GM18907 (cell line): ENCODE measurements at regions not wholly inside any gene's neighbourhood (a gene's known extent, or its start where the extent isn't known, plus 50 kb on each side); places are given as distances from the start of the nearest gene placed in this dataset.

Source experiments
- ATAC-seq: cut with Tn5 transposase; IDR thresholded peaks from one replicate; pipeline ENCODE4 v1.9.1; 2021; ENCODE audit warnings: mild to moderate bottlenecking, moderate library complexity; ENCODE audit not compliant: unreplicated experiment

DNA sequence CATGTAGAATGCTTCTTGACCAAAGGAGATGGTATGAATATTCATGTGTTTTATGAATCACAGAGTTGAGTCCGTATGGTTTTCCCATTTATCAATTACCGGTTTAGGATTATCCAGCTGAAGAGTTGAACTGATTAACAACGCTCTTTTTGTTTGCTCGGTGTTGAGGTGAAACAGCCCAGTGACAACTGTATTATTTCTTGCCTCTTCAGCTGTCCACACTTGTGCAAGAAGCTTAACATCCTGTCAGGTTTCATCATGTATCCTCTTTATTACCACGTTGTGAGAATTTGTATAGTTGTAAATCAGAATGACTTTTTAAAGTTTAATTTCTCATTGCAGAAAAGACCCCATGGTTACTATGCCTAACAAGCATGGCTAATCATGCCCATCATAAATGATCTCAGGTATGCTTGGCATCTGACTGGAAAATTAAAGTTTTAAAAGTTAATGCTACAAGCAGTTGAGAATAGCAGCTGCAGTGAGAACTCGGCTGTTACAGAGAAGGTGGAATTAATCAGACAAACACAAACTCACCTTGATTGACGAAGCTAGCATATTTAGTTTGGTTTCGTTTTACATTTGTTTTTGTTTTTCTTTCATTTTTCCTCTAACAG, 563.2 kb upstream of the ADGRL2 start:
- ATAC-seq: no peak

DNA sequence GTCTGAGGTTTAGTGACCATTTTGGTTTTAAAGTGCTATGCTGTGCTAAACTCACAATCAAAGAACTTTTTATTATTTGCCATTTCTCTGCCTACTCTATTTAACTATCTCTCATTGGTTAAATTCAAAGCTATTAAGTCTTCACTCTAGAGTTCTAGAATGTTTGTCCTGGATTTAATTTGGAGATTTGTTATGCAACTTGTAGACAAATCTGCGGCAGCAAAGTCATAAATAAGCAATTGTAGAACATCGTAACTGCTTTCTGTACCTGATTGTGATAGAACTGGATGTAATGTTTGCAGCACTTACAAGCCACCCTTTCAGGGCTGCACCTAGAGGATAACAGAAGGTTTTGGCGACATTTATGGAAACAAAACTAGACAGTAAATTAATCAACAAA, 566.5 kb upstream of the ADGRL2 start:
- ATAC-seq: no peak

DNA sequence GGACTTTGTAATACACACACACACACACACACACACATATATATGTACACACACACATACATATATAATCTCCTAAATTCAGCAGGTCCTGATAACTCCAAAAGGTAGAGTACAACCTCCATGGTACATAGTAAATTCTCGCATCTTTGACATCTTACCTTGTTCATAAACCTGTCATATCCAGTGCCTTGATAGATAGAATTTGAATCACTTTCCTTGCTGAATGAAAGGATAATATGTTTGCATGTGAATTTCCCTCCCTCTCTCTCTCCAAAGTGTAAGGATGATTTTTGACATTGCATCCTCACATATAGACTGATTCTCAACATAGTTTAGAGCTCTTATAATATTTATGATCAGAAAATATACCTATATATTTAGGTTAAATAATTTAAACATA, 567.1 kb upstream of the ADGRL2 start:
- no peak for ATAC-seq

DNA sequence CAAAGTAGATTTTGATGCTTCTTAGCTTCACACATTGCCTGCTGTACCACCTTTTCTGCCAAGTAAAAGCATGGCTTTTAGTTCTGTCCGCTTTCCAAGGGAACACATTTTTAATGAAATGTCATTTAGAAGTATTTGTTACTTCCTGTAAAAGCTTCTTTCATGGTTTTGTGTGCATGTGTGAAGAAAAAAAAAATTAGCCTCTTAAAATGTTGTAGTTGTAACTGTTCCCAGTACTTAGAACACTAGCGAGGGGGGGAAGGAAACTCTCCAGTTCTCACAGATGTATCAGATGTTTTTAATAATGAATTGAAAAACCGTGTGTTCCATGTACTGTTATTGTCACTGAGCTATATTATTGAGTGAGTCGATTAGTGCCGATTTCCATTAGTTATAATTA, 568.3 kb upstream of the ADGRL2 start:
- ATAC-seq: no peak

DNA sequence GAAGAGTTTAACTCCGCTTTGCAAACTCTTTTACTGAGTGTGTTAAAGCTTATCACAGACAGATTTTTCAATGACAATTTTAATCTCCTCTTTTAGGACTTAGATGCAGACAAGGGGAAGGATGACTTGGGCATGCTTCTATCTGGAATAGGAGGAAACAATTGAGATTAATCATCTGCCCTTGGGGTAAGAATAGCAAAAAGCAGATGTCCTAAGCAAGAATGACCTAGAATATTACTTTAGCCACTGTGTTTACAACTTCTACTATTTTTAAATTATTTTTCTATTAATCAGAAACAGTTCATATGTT, 569.0 kb upstream of the ADGRL2 start:
- no peak for ATAC-seq

DNA sequence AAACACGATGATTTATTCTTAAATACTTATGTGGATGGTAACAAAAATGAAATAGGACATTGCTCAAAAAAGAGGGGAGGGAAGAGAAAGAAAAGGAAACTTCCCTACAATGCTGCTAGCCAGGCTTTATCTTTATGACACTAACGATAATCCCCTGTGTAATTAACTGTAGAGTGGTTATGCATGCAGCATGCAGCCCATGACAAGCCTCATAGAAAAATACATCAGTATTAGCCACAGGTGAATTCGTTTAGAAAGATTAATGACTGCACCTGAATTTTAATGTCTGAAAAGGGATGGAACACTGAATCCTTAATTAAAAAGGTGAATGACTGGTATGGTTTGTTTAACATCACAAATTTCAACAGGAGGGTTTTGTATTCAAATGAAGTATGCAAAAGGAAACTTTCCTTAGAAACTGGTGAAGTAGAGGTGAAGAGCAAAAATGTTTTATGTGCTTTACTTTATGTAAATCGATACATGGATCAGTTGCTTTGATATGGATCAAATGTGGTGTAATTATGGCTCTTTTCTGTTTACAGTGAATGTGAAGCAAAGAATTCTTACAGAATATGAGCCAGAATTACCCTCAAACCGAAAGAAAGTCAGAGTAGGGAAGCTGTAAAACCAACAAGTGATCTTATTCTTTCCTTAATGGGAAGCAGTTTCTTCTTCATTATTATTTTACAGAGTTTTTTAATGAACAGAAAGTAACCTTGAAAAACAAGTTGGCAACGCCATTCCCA, 569.6 kb upstream of the ADGRL2 start:
- no peak for ATAC-seq

DNA sequence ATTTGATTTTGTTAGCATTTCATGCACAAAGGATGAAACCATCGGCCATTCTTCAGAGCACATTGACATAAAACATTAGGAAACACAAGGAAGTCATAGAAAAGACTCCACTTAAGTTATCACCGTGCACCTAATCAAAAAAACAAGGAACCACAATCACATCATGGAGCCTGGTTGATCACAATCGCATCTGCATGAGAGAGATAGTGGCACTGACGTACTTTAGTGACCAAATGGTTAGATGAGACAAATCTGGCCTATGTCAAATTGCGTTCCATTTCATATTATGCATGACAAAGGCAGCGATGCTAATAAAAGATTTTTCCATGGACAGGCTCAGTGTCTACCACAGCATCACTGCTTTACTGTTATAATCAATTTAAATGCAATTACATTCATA, 571.8 kb upstream of the ADGRL2 start:
- ATAC-seq: no peak

DNA sequence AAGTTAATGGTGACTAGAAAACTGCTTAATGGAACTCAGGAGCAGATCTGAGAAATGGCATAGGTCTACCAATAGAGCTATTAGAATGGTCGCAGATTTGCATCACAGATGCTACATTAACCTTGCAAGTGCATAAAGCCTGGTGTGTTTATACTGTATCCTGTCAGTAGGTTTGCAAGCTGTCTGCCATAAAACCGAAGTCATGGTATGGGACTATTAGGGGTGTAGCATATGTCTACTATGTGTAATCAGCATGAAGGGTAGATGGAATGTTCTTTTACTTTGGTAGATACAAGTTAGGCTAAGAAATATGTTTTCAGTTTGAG, 574.2 kb upstream of the ADGRL2 start:
- no peak for ATAC-seq

DNA sequence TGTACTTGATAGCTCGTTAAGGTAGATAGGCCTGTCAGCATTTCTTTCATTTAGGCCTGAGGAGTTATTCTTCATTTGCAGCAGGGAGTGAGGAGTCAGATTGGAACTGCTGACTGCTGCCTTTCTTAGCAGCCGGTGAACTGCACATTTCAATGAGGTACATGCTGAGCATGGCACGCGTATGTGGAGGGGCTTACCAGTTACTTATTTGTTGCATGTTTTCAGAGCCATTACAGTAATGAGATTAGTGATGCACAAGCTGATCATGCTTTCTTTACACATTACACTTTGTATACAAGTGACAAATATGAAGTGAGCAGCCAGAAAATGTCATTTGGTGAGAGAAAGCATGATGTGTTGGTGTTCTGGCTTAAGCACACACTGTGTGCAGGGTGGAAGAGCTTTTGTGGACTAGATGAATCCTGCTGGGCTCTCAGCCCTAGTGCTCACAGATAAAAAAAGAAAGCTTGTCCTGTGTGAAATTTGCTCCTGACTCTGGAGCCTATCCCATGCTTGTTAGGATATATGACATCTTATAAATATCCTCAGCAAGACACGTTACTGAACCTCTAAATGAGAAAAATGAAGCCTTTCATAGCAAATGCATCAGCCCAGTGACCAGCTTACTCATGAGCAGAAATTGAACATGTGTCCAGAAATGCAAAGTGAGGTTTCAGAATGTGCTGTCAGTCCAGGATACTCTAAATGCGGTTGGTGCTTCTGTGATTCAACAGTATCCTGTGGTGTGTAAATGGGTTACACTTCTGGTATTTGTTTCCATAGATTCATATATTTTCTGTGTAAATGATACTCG, 574.7 kb upstream of the ADGRL2 start:
- no peak for ATAC-seq

DNA sequence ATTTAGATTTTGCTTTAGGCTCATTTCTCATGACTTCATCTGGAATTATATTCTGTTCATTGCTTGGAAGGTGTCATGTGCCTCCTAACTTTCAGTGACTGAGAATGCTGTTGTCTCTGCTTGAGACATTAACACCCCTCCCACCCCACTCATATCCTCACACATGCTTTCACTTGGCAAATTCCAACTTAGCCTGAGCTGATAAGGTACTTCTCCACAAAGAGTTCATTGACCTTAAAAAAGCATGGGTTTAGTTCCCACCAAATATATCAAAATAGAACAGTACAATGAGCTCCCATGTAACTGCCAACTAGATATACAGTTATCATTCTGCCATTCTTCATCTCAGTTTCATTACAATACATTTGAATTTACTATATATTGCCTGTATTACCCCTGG, 576.5 kb upstream of the ADGRL2 start:
- ATAC-seq: no peak

DNA sequence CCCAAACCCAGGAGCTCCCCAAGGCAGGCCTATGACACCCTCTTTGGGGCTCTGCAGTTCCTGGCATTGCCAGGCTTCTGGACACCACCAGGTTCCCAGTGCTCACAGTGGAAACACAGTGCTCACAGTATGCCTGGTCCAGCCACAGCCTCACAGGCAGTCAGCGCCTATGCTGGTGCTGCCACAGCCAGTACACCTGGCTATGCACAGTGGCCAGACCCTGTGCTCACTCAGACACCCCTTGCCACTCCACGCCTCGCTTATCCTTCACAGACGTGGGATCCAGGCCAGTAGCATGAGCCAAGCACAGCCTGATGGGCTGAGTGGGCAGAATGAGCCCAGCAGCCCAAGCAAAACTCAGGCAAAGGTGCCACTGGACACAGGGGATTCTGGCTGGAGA, 579.2 kb upstream of the ADGRL2 start:
- no peak for ATAC-seq

DNA sequence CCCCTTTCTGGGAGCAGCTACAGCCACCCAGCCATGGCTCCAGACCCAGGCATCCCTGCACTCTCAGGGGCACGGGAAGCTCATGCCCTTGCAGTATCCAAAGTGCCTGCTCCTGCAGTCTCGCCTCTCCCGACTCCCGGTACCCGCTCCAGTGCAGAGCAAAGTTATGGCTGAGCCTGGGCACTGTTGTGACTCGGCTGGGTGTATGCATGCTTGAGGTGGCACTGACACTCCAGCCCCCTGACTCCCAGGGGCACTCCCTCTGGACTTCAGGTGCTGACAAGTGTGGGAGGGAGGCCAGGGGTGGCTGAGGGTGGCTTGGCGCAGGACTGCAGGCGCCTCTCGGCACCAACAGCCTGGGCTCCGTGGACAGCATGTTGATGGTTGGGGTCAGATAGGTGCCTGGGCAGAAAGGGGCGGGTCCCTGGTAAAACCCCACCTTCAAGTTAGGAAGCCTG, 580.1 kb upstream of the ADGRL2 start:
- no peak for ATAC-seq

DNA sequence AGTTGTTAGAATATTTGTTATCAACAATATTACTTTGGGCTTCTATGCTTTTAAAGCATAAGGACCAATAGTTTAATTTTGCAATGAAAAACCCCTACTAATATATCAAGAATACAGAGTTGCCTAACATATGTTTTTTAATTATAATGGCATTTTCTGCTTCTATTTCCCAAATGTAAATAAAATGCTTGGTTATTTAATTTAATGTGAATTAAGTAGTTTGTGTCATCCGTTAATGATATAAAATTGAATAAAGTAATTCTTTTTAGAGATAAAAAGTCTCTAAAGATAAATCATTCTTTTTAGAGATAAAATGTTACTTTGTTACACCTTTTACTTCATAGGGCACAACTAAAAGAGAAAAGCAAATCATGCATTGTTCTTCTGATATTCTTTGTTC, 583.7 kb upstream of the ADGRL2 start:
- ATAC-seq: no peak

DNA sequence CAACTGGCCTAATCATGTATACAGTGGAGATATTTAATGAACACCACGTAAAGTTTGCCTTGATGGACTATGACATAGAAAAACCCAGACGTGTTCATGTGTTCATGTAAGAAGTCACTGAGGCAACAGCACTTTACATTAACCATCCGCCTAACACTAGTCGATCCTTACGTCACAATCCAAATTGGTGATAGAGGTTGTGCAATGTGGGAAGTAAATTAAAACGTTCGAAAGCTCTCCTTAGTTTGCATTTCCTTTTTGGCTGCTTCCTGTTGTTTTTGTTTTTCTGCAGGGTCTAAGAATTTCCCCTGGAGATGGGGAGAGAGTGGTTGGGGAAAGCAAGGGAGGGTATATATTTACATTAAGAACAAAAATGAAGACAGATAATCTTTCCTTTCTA, 587.5 kb upstream of the ADGRL2 start:
- no peak for ATAC-seq

DNA sequence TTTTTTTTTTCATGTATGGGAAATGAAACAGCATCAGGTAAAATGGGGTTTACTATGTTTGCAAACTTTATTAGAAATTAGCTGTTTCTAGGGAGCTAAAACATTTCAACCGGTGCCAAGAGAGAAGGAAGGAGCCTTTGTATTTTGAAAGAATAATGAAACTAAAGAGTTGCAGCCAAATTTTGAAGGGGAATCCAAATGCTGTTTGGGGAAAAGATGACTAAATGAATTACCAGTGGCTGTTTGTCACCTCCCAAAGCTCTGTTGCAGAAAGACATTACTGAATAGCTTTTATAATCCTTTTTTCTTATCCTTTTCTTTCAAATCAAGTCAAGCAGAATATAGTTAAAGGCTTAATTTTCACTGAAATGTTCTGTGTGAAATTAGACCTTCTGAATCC, 591.3 kb upstream of the ADGRL2 start:
- no peak for ATAC-seq

DNA sequence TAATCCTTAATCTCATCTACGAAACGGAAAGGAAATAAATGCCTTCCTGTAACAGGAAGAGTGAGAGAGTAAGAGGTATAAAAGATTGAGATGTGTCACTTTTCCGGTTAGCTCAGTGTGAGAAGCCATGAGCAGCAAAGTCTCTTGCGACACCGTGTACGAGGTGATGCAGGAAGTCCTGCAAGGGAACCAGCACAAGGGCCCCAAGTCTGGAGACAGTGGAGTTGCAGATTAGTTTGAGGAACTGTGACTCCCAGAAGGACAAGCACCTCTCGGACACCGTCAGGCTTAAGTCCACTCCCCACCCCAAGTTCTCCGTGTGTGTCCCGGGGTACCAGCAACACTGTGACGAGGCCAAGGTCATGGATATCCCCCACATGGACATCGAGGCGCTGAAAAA, 592.3 kb upstream of the ADGRL2 start:
- no peak for ATAC-seq

DNA sequence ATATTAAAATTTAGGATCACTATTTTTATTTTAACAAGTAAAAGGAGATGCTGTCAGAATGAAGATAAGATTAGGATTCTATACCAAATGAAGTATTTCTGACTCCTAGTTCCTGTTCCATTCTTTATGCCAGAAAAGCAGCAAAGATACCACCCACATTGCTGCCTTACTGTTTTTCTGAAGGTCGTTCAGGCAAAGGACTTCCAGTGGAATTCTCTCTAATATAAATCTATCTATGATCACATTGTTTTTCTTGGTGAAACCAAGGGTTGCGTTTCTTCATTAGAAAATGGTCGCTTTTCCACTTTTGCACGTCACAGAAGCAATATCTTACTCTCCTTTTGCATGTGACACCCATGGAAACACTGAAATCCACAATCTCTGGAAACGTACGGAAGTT, 594.8 kb upstream of the ADGRL2 start:
- ATAC-seq: no peak

DNA sequence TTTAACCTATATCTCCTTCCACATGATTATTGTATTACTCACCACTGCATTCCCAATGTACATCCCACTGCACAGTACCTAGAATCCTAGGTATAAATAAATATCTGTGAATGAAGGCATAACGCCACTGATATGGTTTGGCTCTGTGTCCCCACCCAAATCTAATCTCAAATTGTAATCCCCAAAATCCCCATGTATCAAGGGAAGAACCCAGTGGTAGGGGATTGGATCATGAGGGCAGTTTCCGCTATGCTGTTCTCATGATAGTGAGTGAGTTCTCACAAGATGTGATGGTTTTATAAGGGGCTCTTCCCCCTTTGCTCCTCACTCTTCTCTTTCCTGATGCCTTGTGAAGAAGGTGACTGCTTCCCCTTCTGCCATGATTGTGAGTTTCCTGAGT, 599.0 kb upstream of the ADGRL2 start:
- ATAC-seq: no peak

DNA sequence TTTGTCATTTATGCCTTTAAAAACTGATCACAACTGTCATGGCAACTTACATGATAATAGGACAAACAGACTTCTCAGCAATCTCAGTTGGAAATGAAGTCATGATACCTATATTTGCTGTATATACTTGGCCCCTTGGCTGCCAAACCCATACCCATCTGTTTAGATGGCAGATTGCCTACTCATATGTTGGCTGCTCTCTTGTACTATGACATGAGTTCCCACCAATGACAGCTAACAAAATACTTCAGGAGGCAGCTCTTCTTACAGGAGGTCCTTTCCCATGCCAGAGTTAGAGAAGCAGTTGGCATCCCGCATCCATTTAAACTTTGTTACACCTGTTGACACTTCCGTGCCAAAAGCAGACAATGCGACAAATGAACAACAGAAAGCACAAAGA, 603.1 kb upstream of the ADGRL2 start:
- no peak for ATAC-seq

DNA sequence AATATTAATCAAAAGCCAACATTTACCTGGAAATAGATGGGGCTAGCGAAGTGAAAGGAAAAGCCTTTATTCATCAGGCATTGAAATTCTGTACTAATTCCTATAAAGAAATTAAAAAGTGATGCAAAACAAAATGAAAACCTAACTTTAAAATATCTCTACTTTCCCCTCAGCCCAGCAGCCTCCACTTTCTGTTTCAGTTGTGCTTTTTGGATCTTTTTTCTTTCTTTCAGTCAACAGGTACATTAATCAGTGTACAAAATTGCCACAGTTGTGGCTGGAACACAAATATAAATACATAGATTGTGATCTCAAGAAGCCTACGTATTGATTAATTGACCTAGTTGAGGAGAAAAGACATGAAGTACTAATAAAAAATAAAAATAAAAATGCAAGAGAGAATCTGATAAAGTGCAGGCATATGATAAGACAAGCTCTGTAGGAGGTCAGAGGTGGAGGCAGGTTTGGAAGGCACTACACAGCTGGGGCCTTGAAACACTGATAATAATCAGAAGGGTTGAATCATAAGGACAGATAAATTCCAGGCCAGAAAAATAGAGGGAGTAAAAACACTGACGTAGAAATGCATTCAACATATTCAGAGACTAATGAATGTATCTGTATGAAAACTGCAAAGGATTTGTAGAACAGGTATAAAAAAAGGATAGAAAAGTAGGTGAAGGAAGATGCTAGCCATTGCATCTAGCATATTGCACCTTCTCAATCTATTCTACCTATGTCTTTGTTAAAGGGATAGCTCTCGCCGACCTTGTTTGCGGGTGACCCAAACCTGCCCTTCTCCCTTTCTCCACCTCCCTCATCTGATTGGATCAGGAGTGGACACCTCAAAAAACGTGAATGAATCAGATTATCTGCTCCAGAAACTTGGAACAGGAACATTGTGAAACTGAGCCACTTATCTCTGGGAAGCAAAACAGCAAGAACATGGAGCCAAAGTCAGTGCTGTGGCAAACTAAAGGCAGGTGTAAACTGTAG, 607.8 kb upstream of the ADGRL2 start:
- no peak for ATAC-seq

DNA sequence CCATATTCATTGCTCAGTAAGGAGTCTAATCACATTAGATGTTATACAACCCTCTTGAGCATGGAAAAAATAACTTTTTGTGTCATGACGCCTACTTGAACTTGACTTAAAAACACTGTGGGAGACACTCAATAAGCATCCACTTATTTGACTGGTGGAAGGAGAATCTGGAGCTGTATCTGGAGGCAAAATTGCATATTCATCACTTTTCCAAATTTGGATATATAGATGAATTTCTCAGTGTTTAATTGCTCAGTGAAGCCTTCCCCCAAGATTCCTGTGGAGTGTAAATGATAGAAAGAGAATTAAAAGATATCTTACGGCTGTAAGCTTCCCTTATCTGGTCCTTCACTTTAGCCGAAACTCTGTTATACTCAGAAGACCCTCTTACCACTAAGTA, 610.7 kb upstream of the ADGRL2 start:
- no peak for ATAC-seq
